ENCODE measurements at regions not wholly inside any gene's neighbourhood (a gene's known extent, or its start where the extent isn't known, plus 50 kb on each side); places are given as distances from the start of the nearest gene placed in this dataset.

DNA sequence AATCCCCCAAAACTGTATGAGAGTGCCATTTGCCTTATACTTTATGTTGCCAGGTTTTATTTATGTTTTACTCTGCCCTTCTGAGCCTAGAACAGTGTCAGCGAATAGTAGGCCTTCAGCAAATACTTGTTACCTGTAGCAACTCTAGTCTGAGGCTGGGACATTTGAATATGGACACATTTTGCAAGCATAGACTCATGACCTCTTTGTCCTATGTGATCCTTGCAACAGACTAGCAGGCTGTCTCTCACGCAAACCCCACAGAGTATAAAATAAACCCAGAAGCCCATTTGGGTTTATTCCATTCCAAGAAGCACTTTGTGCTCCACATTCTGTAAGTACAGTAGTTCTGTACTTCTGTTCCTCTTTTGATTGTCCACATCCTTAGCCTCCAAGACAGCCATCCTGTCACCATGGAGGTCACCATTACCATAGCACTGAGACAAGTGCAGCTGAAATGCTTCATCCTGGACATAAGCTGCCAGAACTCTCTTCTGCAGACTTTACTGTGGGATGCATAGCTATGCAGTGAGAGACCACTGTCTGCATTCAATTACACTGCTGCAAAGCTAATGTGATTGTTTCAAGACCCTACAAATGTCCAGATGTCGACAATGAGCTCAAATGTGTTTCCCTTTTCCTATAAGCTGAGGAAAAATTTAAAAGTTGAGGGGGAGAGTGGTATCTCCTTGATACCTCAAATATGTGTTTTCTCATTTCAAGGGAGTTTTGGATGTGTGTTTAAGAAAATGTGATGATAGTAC lies 425.7 kb downstream of the PID1 start:
- TF ChIP-seq EP300 (IDR thresholded peaks at IDR 0.05) (no peak), CTCF (IDR thresholded peaks at IDR 0.05) (no peak), POLR2A (IDR thresholded peaks at IDR 0.05) (no peak), POLR2AphosphoS5 (IDR thresholded peaks at IDR 0.05) (no peak)

Data from stomach (tissue), 4 donors.